ENCODE measurements at regions not wholly inside any gene's neighbourhood (a gene's known extent, or its start where the extent isn't known, plus 50 kb on each side); places are given as distances from the start of the nearest gene placed in this dataset.

DNA sequence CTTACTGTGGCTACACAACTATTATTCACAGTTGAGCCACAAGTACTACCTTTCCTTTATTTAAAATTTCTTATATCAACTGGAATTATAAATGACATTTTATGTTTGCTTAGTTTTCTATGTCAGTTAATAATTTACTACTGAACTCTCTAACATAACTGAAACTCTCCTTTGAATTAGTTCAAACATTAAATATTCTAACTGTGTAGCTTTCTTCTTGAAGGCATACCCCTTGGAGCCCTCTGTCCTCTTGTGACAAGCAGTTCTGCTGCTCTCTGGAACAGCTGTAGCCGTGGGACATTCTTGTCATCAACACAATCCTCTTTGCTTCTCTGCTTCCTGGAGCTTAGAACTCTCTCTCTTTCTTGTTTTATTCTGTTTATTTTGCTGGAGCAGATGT lies 244.8 kb downstream of the NHLRC3 start:
- DNase-seq (ENCODE audit: low read depth), result peak; percentile 9

DNA sequence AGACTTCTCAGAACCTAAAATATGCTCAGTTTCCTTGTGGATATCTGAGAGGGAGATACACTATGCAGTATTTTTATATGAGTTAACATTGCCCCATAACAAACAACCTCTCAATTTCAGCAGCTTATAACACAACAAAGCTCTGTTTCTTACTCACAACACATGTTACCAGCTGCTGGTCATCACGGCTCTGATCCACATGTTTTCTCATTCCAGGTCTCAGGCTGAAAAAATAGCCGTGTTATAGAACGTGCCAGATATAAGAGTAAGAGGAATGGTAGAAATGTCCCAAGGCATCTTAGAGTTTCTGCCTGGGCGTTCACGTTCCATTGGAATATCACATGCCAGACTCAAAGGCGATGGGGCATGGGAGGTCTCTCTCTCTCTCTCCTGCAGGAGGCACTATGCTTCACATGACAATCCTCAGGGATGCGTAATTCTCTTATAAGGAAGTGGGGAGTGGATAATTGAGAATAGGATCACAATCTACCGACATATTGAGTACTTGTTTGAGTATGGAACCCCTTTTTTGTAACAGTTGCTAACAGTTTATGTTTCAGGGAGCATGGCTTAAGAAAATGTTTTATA lies 246.6 kb downstream of the NHLRC3 start:
- no peak for DNase-seq (ENCODE audit: low read depth)

All from renal cortical epithelial cell (primary cell).